Panc1 (cell line): ENCODE measurements at regions not wholly inside any gene's neighbourhood (a gene's known extent, or its start where the extent isn't known, plus 50 kb on each side); places are given as distances from the start of the nearest gene placed in this dataset.

Experiments used
- POLR2AphosphoS5 ChIP-seq: IDR thresholded peaks from 2 replicates; pipeline ENCODE4 v1.6.1; 2012; ENCODE audit warnings: mild to moderate bottlenecking, low read depth, low read length, moderate library complexity
- SIN3A ChIP-seq: IDR thresholded peaks from 2 replicates; pipeline ENCODE4 v1.6.1; 2012; ENCODE audit warnings: low read depth, mild to moderate bottlenecking, low read length, moderate library complexity, borderline replicate concordance; ENCODE audit not compliant: insufficient read depth
- TCF7L2 ChIP-seq: IDR thresholded peaks from 2 replicates; pipeline ENCODE4 v1.6.1; 2011; ENCODE audit warnings: mild to moderate bottlenecking, low read depth, low read length, inconsistent platforms
- TF ChIP-seq, protein P1 (sequence below): fragments of 450-650 bp; IDR thresholded peaks from 2 replicates; pipeline ENCODE4 v1.5.1; 2017; ENCODE audit warnings: mild to moderate bottlenecking
- TF ChIP-seq, protein P2 (sequence below), 2 experiments: IDR thresholded peaks; 2 replicates each; pipeline ENCODE4 v1.6.1; 2011 to 2012; ENCODE audit warnings: low read depth in 2 of 2, control low read depth in 1 of 2, low read length in 1 of 2, mild to moderate bottlenecking in 1 of 2, moderate library complexity in 1 of 2; ENCODE audit not compliant: insufficient read depth in 1 of 2

DNA sequence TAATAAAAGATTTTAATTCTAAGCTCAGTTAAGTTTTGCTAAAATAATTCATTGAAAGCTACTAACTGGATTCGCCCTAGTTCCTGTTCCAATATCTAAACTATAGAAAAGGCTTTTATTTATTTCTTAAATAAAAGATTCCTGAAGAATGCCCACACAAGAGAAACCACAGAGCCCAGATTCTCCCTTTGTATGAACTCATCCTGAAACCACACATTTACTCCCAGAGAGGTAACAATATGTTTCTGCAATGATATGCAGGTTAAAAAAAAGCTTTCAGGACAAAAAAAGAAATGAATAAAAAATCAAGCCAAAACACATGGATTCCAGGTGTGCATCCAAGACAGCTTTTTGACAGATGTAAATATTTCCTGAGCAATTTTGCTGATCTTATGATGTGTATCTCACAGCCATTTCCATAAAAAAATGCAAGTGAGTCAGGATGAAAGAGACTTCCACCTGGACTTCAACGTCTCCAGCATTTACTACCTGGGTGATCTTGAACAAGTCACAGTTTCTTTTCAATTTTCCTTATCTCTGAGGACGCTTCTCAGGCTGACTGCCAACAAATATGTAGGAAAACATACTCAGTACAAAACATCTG lies 234.4 kb upstream of the FAT1 start:
- TF ChIP-seq, protein P1, sequence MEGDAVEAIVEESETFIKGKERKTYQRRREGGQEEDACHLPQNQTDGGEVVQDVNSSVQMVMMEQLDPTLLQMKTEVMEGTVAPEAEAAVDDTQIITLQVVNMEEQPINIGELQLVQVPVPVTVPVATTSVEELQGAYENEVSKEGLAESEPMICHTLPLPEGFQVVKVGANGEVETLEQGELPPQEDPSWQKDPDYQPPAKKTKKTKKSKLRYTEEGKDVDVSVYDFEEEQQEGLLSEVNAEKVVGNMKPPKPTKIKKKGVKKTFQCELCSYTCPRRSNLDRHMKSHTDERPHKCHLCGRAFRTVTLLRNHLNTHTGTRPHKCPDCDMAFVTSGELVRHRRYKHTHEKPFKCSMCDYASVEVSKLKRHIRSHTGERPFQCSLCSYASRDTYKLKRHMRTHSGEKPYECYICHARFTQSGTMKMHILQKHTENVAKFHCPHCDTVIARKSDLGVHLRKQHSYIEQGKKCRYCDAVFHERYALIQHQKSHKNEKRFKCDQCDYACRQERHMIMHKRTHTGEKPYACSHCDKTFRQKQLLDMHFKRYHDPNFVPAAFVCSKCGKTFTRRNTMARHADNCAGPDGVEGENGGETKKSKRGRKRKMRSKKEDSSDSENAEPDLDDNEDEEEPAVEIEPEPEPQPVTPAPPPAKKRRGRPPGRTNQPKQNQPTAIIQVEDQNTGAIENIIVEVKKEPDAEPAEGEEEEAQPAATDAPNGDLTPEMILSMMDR = no peak
- TF ChIP-seq TCF7L2 (no peak), POLR2AphosphoS5 (no peak), SIN3A (no peak)
- TF ChIP-seq, protein P2, sequence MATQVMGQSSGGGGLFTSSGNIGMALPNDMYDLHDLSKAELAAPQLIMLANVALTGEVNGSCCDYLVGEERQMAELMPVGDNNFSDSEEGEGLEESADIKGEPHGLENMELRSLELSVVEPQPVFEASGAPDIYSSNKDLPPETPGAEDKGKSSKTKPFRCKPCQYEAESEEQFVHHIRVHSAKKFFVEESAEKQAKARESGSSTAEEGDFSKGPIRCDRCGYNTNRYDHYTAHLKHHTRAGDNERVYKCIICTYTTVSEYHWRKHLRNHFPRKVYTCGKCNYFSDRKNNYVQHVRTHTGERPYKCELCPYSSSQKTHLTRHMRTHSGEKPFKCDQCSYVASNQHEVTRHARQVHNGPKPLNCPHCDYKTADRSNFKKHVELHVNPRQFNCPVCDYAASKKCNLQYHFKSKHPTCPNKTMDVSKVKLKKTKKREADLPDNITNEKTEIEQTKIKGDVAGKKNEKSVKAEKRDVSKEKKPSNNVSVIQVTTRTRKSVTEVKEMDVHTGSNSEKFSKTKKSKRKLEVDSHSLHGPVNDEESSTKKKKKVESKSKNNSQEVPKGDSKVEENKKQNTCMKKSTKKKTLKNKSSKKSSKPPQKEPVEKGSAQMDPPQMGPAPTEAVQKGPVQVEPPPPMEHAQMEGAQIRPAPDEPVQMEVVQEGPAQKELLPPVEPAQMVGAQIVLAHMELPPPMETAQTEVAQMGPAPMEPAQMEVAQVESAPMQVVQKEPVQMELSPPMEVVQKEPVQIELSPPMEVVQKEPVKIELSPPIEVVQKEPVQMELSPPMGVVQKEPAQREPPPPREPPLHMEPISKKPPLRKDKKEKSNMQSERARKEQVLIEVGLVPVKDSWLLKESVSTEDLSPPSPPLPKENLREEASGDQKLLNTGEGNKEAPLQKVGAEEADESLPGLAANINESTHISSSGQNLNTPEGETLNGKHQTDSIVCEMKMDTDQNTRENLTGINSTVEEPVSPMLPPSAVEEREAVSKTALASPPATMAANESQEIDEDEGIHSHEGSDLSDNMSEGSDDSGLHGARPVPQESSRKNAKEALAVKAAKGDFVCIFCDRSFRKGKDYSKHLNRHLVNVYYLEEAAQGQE (IDR thresholded peaks at IDR 0.05; ENCODE audit: insufficient read depth in 1 of 2, low read depth in 2 of 2, low read length in 1 of 2) = no peak
